Endodermal cell (in vitro differentiated cells): ENCODE measurements at regions not wholly inside any gene's neighbourhood (a gene's known extent, or its start where the extent isn't known, plus 50 kb on each side); places are given as distances from the start of the nearest gene placed in this dataset.
"Not testable (repeated sequence)": the region's sequence is repeated elsewhere in the genome, so short reads cannot be mapped to it uniquely, and the experiment has no call there.

Source experiments
- DNase-seq: peaks from one replicate; pipeline ENCODE4 v3.0.0-alpha.2; 2017
- H3K27ac ChIP-seq: 2 replicates; pipeline ENCODE4 v1.5.1; 2013; ENCODE audit warnings: mild to moderate bottlenecking, low read depth, low read length, moderate library complexity
- H3K27me3 ChIP-seq: 2 replicates; pipeline ENCODE4 v1.6.1; 2013; ENCODE audit warnings: mild to moderate bottlenecking, low read length, moderate library complexity; ENCODE audit not compliant: insufficient read depth, control insufficient read depth, poor library complexity, severe bottlenecking
- H3K36me3 ChIP-seq: 2 replicates; pipeline ENCODE4 v1.7.0; 2013; ENCODE audit warnings: mild to moderate bottlenecking, low read length, moderate library complexity; ENCODE audit not compliant: control insufficient read depth, insufficient read depth
- H3K4me1 ChIP-seq: one replicate; pipeline ENCODE4 v1.7.0; 2013; ENCODE audit warnings: low read length; ENCODE audit not compliant: control insufficient read depth, insufficient read depth
- H3K4me3 ChIP-seq: 2 replicates; pipeline ENCODE4 v1.5.1; 2013; ENCODE audit warnings: mild to moderate bottlenecking, low read length, moderate library complexity
- H3K9ac ChIP-seq: 2 replicates; pipeline ENCODE4 v1.6.1; 2013; ENCODE audit warnings: mild to moderate bottlenecking, low read length, moderate library complexity; ENCODE audit not compliant: poor library complexity, severe bottlenecking; ENCODE audit errors: extremely low read depth
- H3K9me3 ChIP-seq: 2 replicates; pipeline ENCODE4 v1.6.1; 2013; ENCODE audit warnings: mild to moderate bottlenecking, low read length, moderate library complexity; ENCODE audit not compliant: control insufficient read depth
- H3K27ac Mint-ChIP-seq: 2 replicates; pipeline ENCODE4 v1.8.0; 2020; ENCODE audit warnings: mixed read lengths
- H3K27me3 Mint-ChIP-seq: 2 replicates; pipeline ENCODE4 v1.8.0; 2021; ENCODE audit warnings: mild to moderate bottlenecking, mixed read lengths; ENCODE audit not compliant: insufficient read depth
- H3K36me3 Mint-ChIP-seq: 2 replicates; pipeline ENCODE4 v1.8.0; 2020; ENCODE audit warnings: low read depth, mixed read lengths
- H3K4me1 Mint-ChIP-seq: 2 replicates; pipeline ENCODE4 v1.8.0; 2020; ENCODE audit warnings: mixed read lengths
- H3K4me3 Mint-ChIP-seq: 2 replicates; pipeline ENCODE4 v1.8.0; 2020; ENCODE audit warnings: mild to moderate bottlenecking, moderate library complexity, mixed read lengths
- H3K9me3 Mint-ChIP-seq: 2 replicates; pipeline ENCODE4 v1.8.0; 2020; ENCODE audit warnings: mild to moderate bottlenecking, mixed read lengths
- WGBS, 2 experiments: methylation state at CpG; one replicate each; pipeline versions ENCODE4 v1.1.5 to v1.1.7; 2013; ENCODE audit warnings: missing lambda C conversion rate in 2 of 2, mixed read lengths in 1 of 2; ENCODE audit not compliant: insufficient coverage in 1 of 2, insufficient read length in 1 of 2; 5-methylcytosine and 5-hydroxymethylcytosine counted together
- TF ChIP-seq, protein P1 (sequence below): fragments of 200-600 bp; sonication (generic); conservative IDR thresholded peaks from 2 replicates; pipeline ENCODE4 v1.5.0; 2021; ENCODE audit warnings: antibody characterized with exemption, mild to moderate bottlenecking

DNA sequence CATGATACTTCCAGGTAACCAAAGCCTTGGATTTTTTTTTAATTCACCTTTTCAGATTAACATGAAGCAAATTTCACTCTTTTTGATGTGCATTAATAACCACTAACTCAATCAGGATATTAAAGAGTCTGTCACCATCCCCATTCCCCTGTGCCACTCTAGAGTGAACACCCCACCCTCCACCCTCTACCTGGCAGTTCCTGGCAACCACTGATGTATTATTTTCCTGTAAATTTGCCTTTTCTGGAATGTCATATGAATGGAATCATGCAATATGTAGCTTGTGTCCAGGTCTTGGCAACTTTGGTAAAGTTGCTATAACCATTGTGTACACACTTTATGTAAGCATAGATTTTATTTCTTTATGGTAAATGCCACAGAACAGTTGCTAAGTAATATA, 627.6 kb downstream of the MCTP2 start:
- H3K27ac Mint-ChIP-seq: no peak overlapping the region

DNA sequence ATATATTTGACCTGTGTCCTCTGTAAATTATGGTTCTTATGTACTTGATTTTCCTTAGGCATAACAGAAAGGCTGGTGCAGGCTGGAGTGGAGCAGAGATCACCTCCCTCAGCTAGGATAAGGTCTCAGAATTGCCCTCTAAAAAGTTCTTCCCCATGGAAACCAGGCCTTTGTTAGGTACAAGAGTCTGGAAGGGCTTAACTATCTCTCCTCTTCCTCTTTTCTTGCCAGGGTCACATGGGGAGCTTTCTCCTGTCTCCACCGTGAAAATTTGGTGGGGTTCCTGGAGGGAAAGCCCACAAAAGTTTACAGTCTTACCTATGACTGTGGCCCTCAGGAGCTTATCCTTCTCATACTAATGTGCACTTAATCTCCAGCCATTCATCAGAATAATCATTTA, 633.2 kb downstream of the MCTP2 start:
- H3K4me3 ChIP-seq: no peak overlapping the region
- no peak overlapping the region for H3K4me3 Mint-ChIP-seq
- peaks cover 37% of the 10 kb centered on the region for H3K9me3 Mint-ChIP-seq
- no peaks in the 10 kb centered on the region for H3K36me3 Mint-ChIP-seq
- peaks cover 12% of the 10 kb centered on the region for H3K9me3 ChIP-seq
- WGBS, 2 experiments: 90 to 91% methylated on average over 1 of the region's 1 CpG
- TF ChIP-seq, protein P1, sequence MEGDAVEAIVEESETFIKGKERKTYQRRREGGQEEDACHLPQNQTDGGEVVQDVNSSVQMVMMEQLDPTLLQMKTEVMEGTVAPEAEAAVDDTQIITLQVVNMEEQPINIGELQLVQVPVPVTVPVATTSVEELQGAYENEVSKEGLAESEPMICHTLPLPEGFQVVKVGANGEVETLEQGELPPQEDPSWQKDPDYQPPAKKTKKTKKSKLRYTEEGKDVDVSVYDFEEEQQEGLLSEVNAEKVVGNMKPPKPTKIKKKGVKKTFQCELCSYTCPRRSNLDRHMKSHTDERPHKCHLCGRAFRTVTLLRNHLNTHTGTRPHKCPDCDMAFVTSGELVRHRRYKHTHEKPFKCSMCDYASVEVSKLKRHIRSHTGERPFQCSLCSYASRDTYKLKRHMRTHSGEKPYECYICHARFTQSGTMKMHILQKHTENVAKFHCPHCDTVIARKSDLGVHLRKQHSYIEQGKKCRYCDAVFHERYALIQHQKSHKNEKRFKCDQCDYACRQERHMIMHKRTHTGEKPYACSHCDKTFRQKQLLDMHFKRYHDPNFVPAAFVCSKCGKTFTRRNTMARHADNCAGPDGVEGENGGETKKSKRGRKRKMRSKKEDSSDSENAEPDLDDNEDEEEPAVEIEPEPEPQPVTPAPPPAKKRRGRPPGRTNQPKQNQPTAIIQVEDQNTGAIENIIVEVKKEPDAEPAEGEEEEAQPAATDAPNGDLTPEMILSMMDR: no peak
- no peak overlapping the region for H3K27ac Mint-ChIP-seq
- no peaks in the 10 kb centered on the region for H3K27me3 ChIP-seq
- no peak for DNase-seq
- no peaks in the 10 kb centered on the region for H3K36me3 ChIP-seq
- no peaks in the 10 kb centered on the region for H3K4me1 Mint-ChIP-seq
- H3K27me3 Mint-ChIP-seq: no peaks in the 10 kb centered on the region
- no peak overlapping the region for H3K9ac ChIP-seq
- H3K4me1 ChIP-seq: no peaks in the 10 kb centered on the region
- H3K27ac ChIP-seq: no peak overlapping the region

More for the DNA sequence above, 627.6 kb downstream of the MCTP2 start:
- no peak overlapping the region for H3K4me3 Mint-ChIP-seq
- no peaks in the 10 kb centered on the region for H3K27me3 Mint-ChIP-seq
- H3K36me3 ChIP-seq: no peaks in the 10 kb centered on the region
- peaks cover 24% of the 10 kb centered on the region for H3K9me3 Mint-ChIP-seq
- no peaks in the 10 kb centered on the region for H3K27me3 ChIP-seq
- H3K36me3 Mint-ChIP-seq: no peaks in the 10 kb centered on the region
- TF ChIP-seq, protein P1: no peak
- no peak overlapping the region for H3K4me3 ChIP-seq
- H3K27ac ChIP-seq: no peak overlapping the region
- H3K9ac ChIP-seq: no peak overlapping the region
- peaks cover 4% of the 10 kb centered on the region for H3K9me3 ChIP-seq
- no peak for DNase-seq
- no peaks in the 10 kb centered on the region for H3K4me1 Mint-ChIP-seq
- no peaks in the 10 kb centered on the region for H3K4me1 ChIP-seq

DNA sequence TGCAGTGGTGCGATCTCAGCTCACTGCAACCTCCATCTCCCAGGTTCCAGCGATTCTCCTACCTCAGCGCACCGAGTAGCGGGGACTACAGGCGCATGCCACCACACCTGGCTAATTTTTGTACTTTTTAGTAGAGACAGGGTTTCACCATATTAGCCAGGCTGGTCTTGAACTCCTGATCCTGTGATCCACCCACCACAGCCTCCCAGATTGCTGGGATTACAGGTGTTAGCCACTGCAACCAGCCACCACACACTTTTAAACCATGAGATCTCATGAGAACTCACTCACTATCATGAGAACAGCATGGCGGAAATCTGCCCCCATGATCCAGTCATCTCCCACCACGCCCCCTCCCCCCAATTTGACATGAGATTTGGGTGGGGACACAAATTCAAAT, 636.9 kb downstream of the MCTP2 start:
- H3K9ac ChIP-seq, H3K27ac Mint-ChIP-seq, H3K4me1 Mint-ChIP-seq, H3K36me3 ChIP-seq, H3K27ac ChIP-seq, H3K27me3 Mint-ChIP-seq, H3K36me3 Mint-ChIP-seq, H3K9me3 ChIP-seq, H3K4me3 ChIP-seq, DNase-seq, H3K27me3 ChIP-seq, H3K4me1 ChIP-seq, H3K4me3 Mint-ChIP-seq: not testable (repeated sequence)
- H3K9me3 Mint-ChIP-seq: peaks cover 19% of the 10 kb centered on the region
- WGBS, 2 experiments: 94 to 100% methylated on average over 5 to 7 of the region's 8 CpGs

DNA sequence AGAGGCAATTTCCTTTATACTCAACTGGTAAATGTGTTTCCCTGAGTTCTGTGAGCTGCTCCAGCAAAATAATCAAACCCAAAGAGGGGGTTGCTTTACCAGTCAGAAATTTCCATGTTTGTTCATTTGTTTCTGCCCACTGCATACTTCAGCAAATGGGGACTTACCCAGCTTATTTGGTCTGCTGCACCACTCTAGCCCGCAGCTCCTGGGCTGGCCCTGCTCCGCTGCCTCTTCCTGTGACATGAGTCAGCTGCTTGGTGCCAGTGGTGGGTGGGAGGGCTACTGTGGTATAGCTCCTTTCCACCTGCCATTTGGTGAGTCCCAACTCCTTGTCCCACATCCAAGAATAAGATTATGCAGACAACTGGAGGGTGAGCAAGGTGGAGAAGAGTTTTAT, 644.2 kb downstream of the MCTP2 start:
- TF ChIP-seq, protein P1: no peak
- no peak for DNase-seq
- H3K27me3 Mint-ChIP-seq: no peaks in the 10 kb centered on the region
- H3K36me3 ChIP-seq: no peaks in the 10 kb centered on the region
- H3K4me1 Mint-ChIP-seq: no peaks in the 10 kb centered on the region
- H3K36me3 Mint-ChIP-seq: peaks cover 2% of the 10 kb centered on the region
- H3K9ac ChIP-seq: no peak overlapping the region
- H3K9me3 Mint-ChIP-seq: peaks cover 23% of the 10 kb centered on the region
- H3K27ac Mint-ChIP-seq: no peak overlapping the region
- no peak overlapping the region for H3K4me3 ChIP-seq
- no peak overlapping the region for H3K4me3 Mint-ChIP-seq
- no peak overlapping the region for H3K27ac ChIP-seq
- H3K9me3 ChIP-seq: peaks cover 32% of the 10 kb centered on the region
- 98% methylated on average over 2 of the region's 2 CpGs; no CpG with 5 or more reads in 1 of the 2 experiments for WGBS, 2 experiments
- H3K27me3 ChIP-seq: no peaks in the 10 kb centered on the region
- H3K4me1 ChIP-seq: no peaks in the 10 kb centered on the region
